ENCODE measurements at regions not wholly inside any gene's neighbourhood (a gene's known extent, or its start where the extent isn't known, plus 50 kb on each side); places are given as distances from the start of the nearest gene placed in this dataset.

GRCh38 chr20:22880277-22880676 is 154.8 kb upstream of the SSTR4 start:
- no peak overlapping the region for H2AFZ ChIP-seq (ENCODE audit: low read length)
- no peaks in the 10 kb centered on the region for H3K79me2 ChIP-seq (ENCODE audit: insufficient read depth, low read length)
- H3K27me3 ChIP-seq (ENCODE audit: insufficient read depth, low read length), result no peaks in the 10 kb centered on the region
- H2BK120ac ChIP-seq (ENCODE audit: low read depth, low read length, poor library complexity, severe bottlenecking), result no peak overlapping the region
- no peak for TF ChIP-seq CTCF (conservative IDR thresholded peaks at IDR 0.05)
- no peak overlapping the region for H3K9ac ChIP-seq (ENCODE audit: extremely low read depth, insufficient read length, low read length)
- Mint-ChIP-seq H3K9me3 (peaks cover 0 to 5% of the 10 kb centered on the region in 2 experiments; a peak in 2 of 5 replicates), H3K4me1 (no peaks in the 10 kb centered on the region), H3K27ac (no peak overlapping the region; a peak in 1 of 7 replicates), H3K4me3 (no peak overlapping the region), H3K36me3 (ENCODE audit: insufficient read depth in 1 of 3, low read depth in 3 of 3) (no peaks in the 10 kb centered on the region; a peak in 1 of 7 replicates), H3K27me3 (ENCODE audit: low read depth) (peaks cover 19% of the 10 kb centered on the region)
- no peaks in the 10 kb centered on the region for H3K79me1 ChIP-seq (ENCODE audit: insufficient read depth, low read depth, low read length, poor library complexity, severe bottlenecking)
- no peak overlapping the region for H4K8ac ChIP-seq (replicated peaks; ENCODE audit: insufficient read length, low read depth, low read length)
- no peak overlapping the region for H3K56ac ChIP-seq (ENCODE audit: insufficient read length, low read depth, low read length)
- H3K23ac ChIP-seq (ENCODE audit: insufficient read length, low read depth, low read length), result no peak overlapping the region
- no peak overlapping the region for H3K18ac ChIP-seq (ENCODE audit: insufficient read length, low read depth, low read length)
- H2AK5ac ChIP-seq (ENCODE audit: insufficient read length, low read length), result no peak overlapping the region
- no peak overlapping the region for H3T11ph ChIP-seq (ENCODE audit: low read length)
- no peak overlapping the region for H2BK20ac ChIP-seq (ENCODE audit: low read depth, low read length, poor library complexity, severe bottlenecking)
- no peak overlapping the region for H2BK5ac ChIP-seq (ENCODE audit: insufficient read length, low read length)
- no peaks in the 10 kb centered on the region for H3K23me2 ChIP-seq (ENCODE audit: insufficient read length, low read depth, low read length, poor library complexity, severe bottlenecking)
- DNase-seq, result no peak
- no peaks in the 10 kb centered on the region for H3K9me3 ChIP-seq (ENCODE audit: control insufficient read depth, low read depth, low read length)
- H4K91ac ChIP-seq (ENCODE audit: insufficient read length, low read depth, low read length), result no peak overlapping the region
- no peak overlapping the region for H3K4me2 ChIP-seq (ENCODE audit: insufficient read depth, insufficient read length, low read length)
- H4K5ac ChIP-seq (ENCODE audit: insufficient read length, low read depth, low read length), result no peak overlapping the region
- no peak overlapping the region for H3K27ac ChIP-seq (ENCODE audit: insufficient read length, low read depth, low read length)
- H2BK15ac ChIP-seq (ENCODE audit: low read depth, low read length), result no peak overlapping the region
- no peaks in the 10 kb centered on the region for H3K4me1 ChIP-seq (ENCODE audit: insufficient read depth, low read length)
- no peaks in the 10 kb centered on the region for H4K20me1 ChIP-seq (ENCODE audit: control insufficient read depth, insufficient read depth, insufficient read length)
- no peak overlapping the region for H3K4ac ChIP-seq (ENCODE audit: low read depth, low read length)
- no peak overlapping the region for H2BK12ac ChIP-seq (ENCODE audit: insufficient read length, low read depth, low read length)
- no peak overlapping the region for H3K14ac ChIP-seq (ENCODE audit: insufficient read depth, low read length)
- WGBS (ENCODE audit: extremely low coverage, insufficient read length, low lambda C conversion rate), result no CpG with 5 or more reads among the region's 2 CpGs
